Sigmoid colon (tissue), 4 donors: ENCODE measurements at regions not wholly inside any gene's neighbourhood (a gene's known extent, or its start where the extent isn't known, plus 50 kb on each side); places are given as distances from the start of the nearest gene placed in this dataset.

Experiments used
- EP300 ChIP-seq, 4 donors: sonication (generic); formaldehyde crosslinking; IDR thresholded peaks; one replicate each; pipeline ENCODE4 v1.6.1; 2017; ENCODE audit warnings: antibody characterized with exemption in 4 of 4
- POLR2A ChIP-seq, 2 donors: fragments of 450-650 bp; IDR thresholded peaks; one replicate each; pipeline ENCODE4 v1.6.1; 2016; ENCODE audit warnings: antibody characterized with exemption in 2 of 2, mild to moderate bottlenecking in 2 of 2, moderate library complexity in 2 of 2
- POLR2AphosphoS5 ChIP-seq, 4 donors: sonication (generic); formaldehyde crosslinking; IDR thresholded peaks; one replicate each; pipeline ENCODE4 v1.6.1; 2017; ENCODE audit warnings: antibody characterized with exemption in 4 of 4

DNA sequence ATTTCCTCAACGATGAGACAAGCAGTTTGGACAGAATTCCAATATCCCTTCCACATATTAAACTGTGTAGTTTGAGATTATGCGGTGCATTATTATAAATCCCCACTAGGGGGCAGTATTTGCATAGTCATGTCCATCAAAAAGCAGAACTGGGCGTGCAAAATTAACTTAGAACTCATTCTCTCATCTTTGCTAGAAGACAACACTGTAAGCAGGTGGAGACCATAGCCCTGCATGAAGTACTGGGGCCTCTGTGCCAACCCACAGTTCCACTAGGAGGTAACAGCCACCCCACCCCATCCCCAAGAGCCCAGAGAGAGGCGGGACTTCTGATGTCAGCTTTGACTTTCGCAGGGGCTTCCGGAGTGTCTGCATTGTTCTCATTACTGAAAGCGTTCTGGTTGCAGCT lies 106.6 kb upstream of the TMC3 start:
- TF ChIP-seq POLR2AphosphoS5 (IDR thresholded peaks at IDR 0.05) (no peak), EP300 (IDR thresholded peaks at IDR 0.05) (no peak), POLR2A (IDR thresholded peaks at IDR 0.05) (no peak)
